NCI-H2196 treated with DMSO at 0.1 percent for 48 hours (cell line): ENCODE measurements at regions not wholly inside any gene's neighbourhood (a gene's known extent, or its start where the extent isn't known, plus 50 kb on each side); places are given as distances from the start of the nearest gene placed in this dataset.

ENCODE experiments used
- DNase-seq: peaks from one replicate; lab custom pipeline; 2025; ENCODE audit not compliant: unreplicated experiment; lab: John Stamatoyannopoulos, UW

GRCh38 chr3:137409584-137409983 lies 354.5 kb upstream of the SOX14 start:
- DNase-seq = no peak

- DNase-seq = no peak
Measured at GRCh38 chr3:137410028-137410427, 354.1 kb upstream of the SOX14 start.

- DNase-seq = no peak
Measured at GRCh38 chr3:137420198-137420995, 343.7 kb upstream of the SOX14 start.

DNA sequence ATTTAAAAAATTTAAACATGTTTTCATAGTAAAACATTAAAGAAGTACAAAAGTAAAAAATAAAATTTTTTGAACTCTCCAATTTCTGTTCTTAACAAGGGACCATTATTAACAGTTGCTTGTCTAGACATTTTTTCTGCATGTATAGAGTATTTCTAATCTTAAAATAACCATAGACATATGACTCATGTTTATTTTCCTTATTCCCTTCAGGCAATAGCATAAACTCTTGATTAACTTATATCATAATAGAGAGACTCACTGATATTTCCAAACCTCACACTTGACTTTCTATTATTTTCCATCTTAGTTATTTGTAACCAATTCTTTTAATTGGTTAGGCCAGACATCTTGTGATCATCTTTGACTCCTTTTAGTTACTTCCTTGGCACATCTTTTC lies 325.6 kb upstream of the SOX14 start:
- DNase-seq = no peak

DNA sequence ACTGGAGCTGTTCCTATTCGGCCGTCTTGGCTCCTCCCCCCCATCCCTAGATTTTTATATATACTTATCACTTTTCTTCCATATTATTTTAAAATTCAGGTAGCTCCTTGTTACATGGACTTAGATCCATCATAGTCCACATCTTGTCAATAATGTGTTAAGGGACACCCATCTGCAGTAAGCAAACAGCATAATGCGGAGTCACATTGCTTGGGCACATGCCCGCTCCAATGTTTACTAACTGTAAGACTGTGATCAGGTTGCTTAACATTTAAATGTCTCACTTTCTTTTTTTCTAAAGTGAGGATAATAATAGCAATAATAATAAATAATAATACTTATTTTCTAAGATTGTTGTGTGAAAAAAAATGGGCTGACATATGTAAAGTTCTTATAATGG lies 303.2 kb upstream of the SOX14 start:
- DNase-seq = no peak

GRCh38 chr3:137463131-137463530 lies 301.0 kb upstream of the SOX14 start:
- no peak for DNase-seq

DNA sequence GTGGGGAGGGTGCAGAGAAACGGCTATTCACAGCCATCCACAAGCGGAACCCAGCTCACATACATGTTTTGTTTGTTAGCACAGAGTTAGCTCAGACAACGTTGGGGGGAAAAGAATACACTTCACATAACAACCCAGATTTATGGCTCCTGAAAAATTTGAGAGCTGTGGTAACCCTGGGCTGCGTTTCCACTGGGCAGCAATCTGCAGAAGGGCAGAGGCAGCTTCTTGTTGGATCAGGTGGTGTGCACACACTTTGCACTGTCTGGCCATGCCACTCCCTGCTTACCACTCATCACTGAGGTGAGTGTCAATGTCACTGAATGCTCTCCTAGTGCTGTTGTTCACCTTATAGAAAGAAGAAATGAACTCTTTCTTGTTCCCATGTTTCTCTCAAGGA lies 299.8 kb upstream of the SOX14 start:
- DNase-seq = no peak

DNA sequence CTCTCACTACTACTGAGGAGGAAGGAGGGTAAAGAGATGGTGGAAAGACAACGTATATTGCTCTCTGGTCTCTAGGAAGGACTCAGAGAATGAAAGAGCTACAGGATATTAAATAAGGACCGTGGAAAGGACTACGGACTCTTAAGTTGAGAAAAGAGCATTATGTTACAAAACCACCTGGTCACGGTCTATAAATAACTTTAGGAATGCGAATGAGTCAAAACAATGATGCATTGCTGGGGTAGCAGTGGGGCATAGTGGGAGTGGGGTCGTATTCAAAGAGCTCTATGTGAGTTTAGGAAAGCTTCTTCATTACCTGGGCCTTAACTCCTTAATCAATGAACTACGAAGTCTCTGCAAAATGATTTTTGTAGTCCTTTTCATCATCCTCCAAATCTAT lies 295.7 kb upstream of the SOX14 start:
- no peak for DNase-seq

GRCh38 chr3:137469263-137469662 lies 294.9 kb upstream of the SOX14 start:
- no peak for DNase-seq

- no peak for DNase-seq
Measured at GRCh38 chr3:137471130-137471529, 293.0 kb upstream of the SOX14 start.

DNA sequence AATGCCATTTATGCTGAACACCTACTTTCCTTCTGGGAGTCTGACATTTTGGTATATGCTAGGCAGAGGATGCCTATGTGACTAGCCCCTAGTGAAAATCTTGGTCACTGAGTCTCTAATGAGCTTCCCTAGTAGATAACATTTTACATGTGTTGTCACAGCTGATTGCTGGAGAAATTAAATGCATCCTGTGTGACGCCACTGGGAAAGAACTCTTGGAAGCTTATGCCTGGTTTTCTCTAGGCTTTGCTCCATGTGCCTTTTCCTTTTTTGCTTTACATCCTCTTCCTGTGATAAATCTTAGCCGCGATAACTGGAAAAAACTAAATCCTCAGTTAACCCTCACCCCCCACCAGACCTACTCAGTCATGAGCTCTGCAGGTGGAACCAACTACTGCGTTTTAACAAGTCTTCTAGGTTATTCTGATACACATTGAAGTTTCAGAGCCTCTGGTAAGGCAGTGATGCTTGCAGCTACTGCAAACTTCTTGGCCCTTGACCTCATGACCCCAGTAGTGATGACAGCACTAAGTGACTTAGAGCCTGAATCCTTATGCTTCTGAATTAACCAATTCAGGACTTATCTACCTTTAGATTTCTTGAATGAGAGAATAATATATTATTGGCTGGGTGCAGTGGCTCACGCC lies 292.4 kb upstream of the SOX14 start:
- DNase-seq = no peak

DNA sequence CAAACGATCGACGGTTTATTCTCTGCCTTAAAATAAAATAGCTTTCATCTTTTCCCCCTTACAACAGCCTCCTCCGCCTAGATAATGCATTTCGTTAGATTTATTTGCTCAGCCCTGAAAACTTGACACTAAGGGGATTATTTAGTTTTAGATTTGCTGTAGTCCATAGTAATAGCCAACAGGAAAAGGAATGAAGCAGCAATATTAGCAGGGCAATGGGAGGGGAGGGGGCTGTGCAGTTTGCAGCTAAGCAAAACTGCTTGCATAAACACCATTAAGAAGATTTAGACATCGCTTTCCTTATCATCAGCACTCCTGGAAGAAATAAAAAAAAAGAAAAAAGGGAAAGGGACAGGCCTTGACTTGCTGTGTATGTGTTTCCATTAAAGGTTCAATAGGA lies 286.5 kb upstream of the SOX14 start:
- DNase-seq = no peak

- DNase-seq = no peak
Measured at GRCh38 chr3:137509354-137510045, 254.6 kb upstream of the SOX14 start.

GRCh38 chr3:137511655-137512054 lies 252.5 kb upstream of the SOX14 start:
- no peak for DNase-seq

- DNase-seq = no peak
Measured at GRCh38 chr3:137514853-137515252, 249.3 kb upstream of the SOX14 start.

GRCh38 chr3:137519602-137520001 lies 244.5 kb upstream of the SOX14 start:
- no peak for DNase-seq

- DNase-seq = no peak
Measured at GRCh38 chr3:137524751-137525150, 239.4 kb upstream of the SOX14 start.

DNA sequence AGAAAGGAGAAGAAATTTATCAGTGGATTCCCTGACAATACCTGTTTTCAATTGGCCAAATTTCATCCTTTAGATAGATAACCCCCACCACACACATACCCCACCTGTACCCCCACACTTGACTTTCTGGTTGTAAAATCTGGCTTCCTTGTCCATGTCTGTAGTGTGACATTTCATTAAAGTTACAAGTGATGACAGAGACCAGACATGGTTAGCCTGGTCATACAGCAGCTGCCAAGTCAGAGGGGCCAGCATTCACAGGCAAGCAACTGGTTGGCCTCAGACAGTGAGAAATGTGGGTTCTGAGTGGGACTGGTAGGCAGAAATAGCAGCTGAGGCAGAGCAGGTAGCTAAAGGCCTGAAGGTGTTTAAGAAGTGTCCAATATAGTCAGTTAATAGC lies 238.6 kb upstream of the SOX14 start:
- no peak for DNase-seq

DNA sequence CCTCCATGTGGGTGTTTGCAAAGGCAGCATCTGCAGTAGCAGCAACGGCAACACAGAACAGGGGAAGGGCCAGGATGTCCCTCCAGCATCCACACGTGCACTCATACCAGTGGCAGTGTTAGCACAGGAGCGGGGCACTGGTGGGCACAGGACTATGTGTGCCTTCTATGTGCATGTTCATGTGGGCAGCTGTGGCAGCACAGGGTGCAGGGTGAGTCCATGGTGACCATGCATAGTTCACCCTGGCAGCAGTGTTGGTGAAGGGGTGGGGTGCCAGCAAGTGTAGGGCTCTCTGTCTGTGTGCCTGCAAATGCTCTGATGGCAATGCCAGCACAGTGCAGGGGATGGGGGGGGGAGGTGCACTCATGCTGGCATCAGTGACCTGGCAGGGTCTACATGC lies 222.1 kb upstream of the SOX14 start:
- DNase-seq = no peak

DNA sequence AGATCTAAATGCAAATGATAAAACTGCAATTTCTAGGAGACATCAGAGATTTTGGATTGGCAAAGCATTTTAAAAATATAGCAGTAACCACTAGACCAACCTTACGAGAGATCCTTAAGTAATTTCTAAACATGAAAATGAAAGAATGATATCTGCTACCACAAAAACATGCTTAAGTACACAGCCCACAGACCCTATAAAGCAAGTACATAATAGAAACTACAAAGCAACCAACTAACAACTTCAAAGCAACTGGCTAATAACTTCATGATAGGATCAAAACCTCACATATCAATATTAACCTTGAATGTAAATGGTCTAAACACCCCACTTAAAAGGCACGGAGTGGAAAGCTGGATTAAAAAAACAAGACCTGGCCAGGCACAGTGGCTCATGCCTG lies 209.9 kb upstream of the SOX14 start:
- no peak for DNase-seq

DNA sequence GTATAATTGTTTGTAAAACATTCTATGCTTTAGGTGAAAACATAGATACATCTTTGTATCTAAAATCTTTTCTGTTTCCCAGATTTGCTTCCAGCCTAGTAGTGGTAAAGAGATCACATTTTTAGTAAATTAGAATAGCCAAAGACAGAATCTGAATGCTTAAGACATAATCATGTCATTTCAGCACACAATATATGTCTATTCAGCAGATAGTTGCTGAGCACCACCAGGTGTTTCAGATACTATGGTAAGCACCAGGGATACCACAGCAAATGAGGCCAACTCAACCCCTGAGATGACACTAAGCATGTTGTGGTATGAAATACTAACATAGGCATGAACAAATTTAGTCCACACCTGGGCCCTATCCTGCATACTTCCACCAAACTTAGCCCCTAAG lies 195.2 kb upstream of the SOX14 start:
- DNase-seq = no peak

GRCh38 chr3:137572931-137573330 lies 191.2 kb upstream of the SOX14 start:
- no peak for DNase-seq
